AG04449 (cell line): ENCODE measurements at regions not wholly inside any gene's neighbourhood (a gene's known extent, or its start where the extent isn't known, plus 50 kb on each side); places are given as distances from the start of the nearest gene placed in this dataset.

Experiments
- CTCF ChIA-PET: fragments of 350-600 bp; formaldehyde crosslinking; extraction: SDS; loops from one replicate; lab custom pipeline; 2021; ENCODE audit warnings: antibody characterized with exemption; lab: Yijun Ruan, JAX
- POLR2A ChIA-PET: fragments of 400-600, 350-600 bp; formaldehyde crosslinking; extraction: SDS; loops from one replicate; lab custom pipeline; 2020; ENCODE audit warnings: antibody characterized with exemption, inconsistent platforms; lab: Yijun Ruan, JAX
- DNase-seq: peaks from one replicate; pipeline ENCODE4 v3.0.0-alpha.2; 2010; ENCODE audit warnings: low read depth, low spot score
- H3K4me3 ChIP-seq: 2 replicates; pipeline ENCODE4 v1.5.1; 2011; ENCODE audit warnings: low read depth, mild to moderate bottlenecking, control low read depth, low read length
- TF ChIP-seq, protein P1 (sequence below): IDR thresholded peaks from one replicate; pipeline ENCODE4 v1.5.1; 2011; ENCODE audit warnings: mild to moderate bottlenecking, moderate library complexity, low read length, control low read depth, inconsistent platforms; ENCODE audit not compliant: insufficient read depth; ENCODE audit errors: missing control alignments

- no peak for DNase-seq
- TF ChIP-seq, protein P1, sequence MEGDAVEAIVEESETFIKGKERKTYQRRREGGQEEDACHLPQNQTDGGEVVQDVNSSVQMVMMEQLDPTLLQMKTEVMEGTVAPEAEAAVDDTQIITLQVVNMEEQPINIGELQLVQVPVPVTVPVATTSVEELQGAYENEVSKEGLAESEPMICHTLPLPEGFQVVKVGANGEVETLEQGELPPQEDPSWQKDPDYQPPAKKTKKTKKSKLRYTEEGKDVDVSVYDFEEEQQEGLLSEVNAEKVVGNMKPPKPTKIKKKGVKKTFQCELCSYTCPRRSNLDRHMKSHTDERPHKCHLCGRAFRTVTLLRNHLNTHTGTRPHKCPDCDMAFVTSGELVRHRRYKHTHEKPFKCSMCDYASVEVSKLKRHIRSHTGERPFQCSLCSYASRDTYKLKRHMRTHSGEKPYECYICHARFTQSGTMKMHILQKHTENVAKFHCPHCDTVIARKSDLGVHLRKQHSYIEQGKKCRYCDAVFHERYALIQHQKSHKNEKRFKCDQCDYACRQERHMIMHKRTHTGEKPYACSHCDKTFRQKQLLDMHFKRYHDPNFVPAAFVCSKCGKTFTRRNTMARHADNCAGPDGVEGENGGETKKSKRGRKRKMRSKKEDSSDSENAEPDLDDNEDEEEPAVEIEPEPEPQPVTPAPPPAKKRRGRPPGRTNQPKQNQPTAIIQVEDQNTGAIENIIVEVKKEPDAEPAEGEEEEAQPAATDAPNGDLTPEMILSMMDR = no peak
Measured at GRCh38 chr5:174877987-174878386, 153.6 kb downstream of the MSX2 start.

DNA sequence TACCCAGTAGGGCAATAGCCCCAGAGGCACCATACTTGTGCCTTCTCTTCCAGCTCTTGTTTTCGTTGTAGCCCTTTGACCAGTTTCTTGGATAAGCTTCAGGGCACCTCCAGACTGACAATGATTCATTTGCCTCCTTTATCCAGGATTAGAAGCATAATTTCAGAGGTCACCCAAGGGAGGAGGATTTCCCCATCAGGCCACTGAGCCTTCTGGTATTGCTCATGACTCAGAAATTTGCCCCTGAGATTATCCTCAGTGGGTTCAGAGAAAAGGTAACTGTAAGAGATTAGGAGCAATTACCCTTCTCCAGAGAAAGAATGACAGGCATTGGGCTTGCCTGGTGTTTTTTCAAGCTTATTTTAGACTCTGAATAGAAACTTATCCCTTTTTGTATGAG lies 147.9 kb downstream of the MSX2 start:
- CTCF ChIA-PET = no interaction called here

More at GRCh38 chr5:174877987-174878386, 153.6 kb downstream of the MSX2 start:
- ChIA-PET CTCF (interaction anchor here (1.7 kb wide), 1 partner anchor 84 kb away, joined by 7 read pairs; no protein-coding TSS in a partner anchor), POLR2A (no interaction called here)
- H3K4me3 ChIP-seq = no peak overlapping the region

DNA sequence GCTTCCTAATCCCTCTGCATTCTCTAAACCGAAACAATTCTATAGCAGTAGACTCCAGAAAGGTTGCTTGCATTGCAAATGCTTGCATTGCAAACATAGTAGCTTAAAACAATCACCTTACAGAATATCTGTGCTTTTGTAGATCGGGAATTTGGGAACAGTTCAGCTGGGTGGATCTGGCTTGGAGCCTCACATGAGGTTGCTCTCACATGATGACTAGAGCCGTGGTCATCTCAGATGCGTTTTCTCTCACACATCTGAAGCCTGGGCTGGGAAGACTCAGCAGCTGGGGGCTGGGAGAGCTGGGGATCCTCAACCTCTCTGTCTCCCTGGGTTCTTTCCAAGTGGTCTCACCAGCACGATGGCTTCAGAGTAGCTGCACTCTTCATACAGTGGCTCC lies 127.8 kb downstream of the MSX2 start:
- POLR2A ChIA-PET = no interaction called here
- no peak for DNase-seq
- H3K4me3 ChIP-seq = no peak overlapping the region
- CTCF ChIA-PET = no interaction called here
- TF ChIP-seq, protein P1 = no peak

More for the DNA sequence above, 147.9 kb downstream of the MSX2 start:
- POLR2A ChIA-PET = no interaction called here
- DNase-seq = no peak
- H3K4me3 ChIP-seq = no peak overlapping the region
- TF ChIP-seq, protein P1 = no peak

GRCh38 chr5:174850565-174851169 lies 126.3 kb downstream of the MSX2 start:
- ChIA-PET CTCF (no interaction called here), POLR2A (no interaction called here)
- no peak for DNase-seq
- TF ChIP-seq, protein P1 = no peak
- H3K4me3 ChIP-seq = no peak overlapping the region

- POLR2A ChIA-PET = no interaction called here
- DNase-seq = no peak
- TF ChIP-seq, protein P1 = no peak
- CTCF ChIA-PET = no interaction called here
- H3K4me3 ChIP-seq = no peak overlapping the region
Measured at GRCh38 chr5:174849426-174849825, 125.0 kb downstream of the MSX2 start.

DNA sequence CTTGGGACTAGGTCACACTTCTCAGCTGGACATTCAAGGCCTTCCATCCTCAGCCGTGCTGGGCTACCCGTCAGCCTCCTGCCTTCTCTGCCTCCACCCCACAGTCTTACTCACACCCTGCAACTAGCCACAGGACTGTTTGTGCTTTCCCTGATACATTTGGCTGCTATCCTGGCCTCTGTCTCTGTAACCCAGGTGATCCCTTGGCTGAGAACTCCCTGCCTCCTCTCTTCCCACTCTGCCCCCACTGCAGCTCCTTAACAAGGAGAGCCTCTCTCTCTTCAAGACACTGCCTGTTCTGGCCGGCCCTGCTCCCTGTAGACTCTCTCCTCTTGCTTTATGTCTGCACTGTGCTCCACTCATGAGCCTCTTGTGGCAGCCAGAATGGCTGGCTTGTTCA lies 120.6 kb downstream of the MSX2 start:
- TF ChIP-seq, protein P1 = no peak
- H3K4me3 ChIP-seq = no peak overlapping the region
- no peak for DNase-seq
- POLR2A ChIA-PET = no interaction called here
- CTCF ChIA-PET = no interaction called here
